NCI-H2171 treated with DMSO at 0.1 percent for 48 hours (cell line): ENCODE measurements at regions not wholly inside any gene's neighbourhood (a gene's known extent, or its start where the extent isn't known, plus 50 kb on each side); places are given as distances from the start of the nearest gene placed in this dataset.

Source experiments
- DNase-seq: peaks from one replicate; lab custom pipeline; 2025; lab: John Stamatoyannopoulos, UW

DNA sequence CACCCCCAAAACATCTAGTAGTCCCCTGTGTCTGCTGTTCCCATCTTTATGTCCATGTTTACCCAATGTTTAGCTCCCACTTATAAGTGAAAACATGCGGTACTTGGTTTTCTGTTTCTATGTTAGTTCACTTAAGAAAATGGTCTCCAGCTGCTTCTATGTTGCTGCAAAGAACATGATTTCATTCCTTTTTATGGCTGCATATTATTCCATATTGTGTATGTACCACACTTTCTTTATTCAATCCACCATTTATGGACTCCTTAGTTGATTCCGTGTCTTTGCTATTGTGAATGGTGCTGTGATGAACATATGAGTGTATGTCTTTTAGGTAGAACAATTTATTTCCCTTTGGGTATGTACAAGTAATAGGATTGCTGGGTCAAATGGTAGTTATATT, 51.2 kb downstream of the GRK7 start:
- DNase-seq: no peak

- DNase-seq: no peak
These were observed 52.5 kb downstream of the GRK7 start for GRCh38 chr3:141815667-141816066.

DNA sequence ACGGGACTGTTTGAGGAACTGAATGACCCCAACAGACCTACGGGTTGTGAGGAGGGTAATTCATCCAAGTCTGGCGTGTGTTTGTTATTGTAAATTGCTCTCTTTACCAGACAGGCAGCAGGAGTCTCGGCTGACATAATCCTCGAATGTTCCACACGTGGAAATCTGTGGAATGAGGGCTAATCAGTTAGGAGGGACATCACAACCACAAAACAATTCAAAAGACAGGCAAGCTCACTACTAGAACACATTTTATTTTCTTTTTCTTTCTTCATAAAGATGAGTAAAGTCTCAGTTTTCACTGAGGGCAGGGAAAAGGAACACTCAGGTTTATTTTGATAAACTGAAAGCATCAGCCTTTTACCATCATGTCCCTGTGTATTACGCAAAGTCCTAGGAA, 53.8 kb downstream of the GRK7 start:
- DNase-seq: no peak

DNA sequence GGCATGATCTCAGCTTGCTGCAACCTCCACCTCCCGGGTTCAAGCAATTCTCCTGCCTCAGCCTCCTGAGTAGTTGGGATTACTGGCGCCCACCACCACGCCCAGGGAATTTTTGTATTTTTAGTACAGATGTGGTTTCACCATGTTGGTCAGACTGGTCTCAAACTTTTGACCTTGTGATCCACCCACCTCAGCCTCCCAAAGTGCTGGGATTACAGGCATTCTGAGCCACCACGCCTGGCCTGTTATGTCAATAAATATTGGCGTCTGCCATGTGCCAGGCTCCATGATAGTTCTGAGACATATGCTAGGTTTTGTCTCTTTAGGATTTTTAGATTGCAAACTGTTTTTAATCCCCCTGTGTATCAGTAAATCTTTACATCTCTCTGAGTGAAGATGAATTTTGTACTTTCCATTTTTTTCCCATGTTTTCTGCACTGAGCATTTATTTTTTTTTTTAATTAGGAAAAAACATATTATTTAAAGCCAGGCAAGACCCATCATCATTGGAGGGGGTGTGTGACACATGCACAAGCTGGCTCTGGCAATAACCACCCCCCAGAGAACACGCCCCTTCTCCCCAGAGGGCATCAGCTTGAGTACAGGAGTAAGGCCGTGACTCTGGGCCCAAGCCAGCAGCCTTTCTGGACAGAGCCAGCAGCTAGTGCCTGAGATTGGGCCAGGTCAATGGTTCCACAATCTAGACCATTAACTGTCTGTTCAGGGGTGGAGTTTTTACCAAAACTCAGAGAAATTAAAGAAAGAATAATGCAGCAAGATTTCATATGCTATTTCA, 51.0 kb upstream of the ATP1B3 start:
- peak; percentile 35 for DNase-seq
